ENCODE measurements at regions not wholly inside any gene's neighbourhood (a gene's known extent, or its start where the extent isn't known, plus 50 kb on each side); places are given as distances from the start of the nearest gene placed in this dataset.
"Not testable (repeated sequence)": the region's sequence is repeated elsewhere in the genome, so short reads cannot be mapped to it uniquely, and the experiment has no call there.

GRCh38 chr13:94851576-94851975, 139.2 kb upstream of the SOX21 start:
- Mint-ChIP-seq H3K27ac (ENCODE audit: unreplicated experiment) (no peak overlapping the region), H3K36me3 (ENCODE audit: low read depth, unreplicated experiment) (no peaks in the 10 kb centered on the region), H3K9me3 (ENCODE audit: unreplicated experiment) (no peaks in the 10 kb centered on the region), H3K27me3 (ENCODE audit: unreplicated experiment) (no peaks in the 10 kb centered on the region), H3K4me3 (ENCODE audit: unreplicated experiment) (no peak overlapping the region), H3K4me1 (ENCODE audit: unreplicated experiment) (no peaks in the 10 kb centered on the region)
- TF ChIP-seq, protein P1, sequence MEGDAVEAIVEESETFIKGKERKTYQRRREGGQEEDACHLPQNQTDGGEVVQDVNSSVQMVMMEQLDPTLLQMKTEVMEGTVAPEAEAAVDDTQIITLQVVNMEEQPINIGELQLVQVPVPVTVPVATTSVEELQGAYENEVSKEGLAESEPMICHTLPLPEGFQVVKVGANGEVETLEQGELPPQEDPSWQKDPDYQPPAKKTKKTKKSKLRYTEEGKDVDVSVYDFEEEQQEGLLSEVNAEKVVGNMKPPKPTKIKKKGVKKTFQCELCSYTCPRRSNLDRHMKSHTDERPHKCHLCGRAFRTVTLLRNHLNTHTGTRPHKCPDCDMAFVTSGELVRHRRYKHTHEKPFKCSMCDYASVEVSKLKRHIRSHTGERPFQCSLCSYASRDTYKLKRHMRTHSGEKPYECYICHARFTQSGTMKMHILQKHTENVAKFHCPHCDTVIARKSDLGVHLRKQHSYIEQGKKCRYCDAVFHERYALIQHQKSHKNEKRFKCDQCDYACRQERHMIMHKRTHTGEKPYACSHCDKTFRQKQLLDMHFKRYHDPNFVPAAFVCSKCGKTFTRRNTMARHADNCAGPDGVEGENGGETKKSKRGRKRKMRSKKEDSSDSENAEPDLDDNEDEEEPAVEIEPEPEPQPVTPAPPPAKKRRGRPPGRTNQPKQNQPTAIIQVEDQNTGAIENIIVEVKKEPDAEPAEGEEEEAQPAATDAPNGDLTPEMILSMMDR (IDR thresholded peaks at IDR 0.05; ENCODE audit: unreplicated experiment), result no peak
- no peak for DNase-seq (ENCODE audit: low spot score)

DNA sequence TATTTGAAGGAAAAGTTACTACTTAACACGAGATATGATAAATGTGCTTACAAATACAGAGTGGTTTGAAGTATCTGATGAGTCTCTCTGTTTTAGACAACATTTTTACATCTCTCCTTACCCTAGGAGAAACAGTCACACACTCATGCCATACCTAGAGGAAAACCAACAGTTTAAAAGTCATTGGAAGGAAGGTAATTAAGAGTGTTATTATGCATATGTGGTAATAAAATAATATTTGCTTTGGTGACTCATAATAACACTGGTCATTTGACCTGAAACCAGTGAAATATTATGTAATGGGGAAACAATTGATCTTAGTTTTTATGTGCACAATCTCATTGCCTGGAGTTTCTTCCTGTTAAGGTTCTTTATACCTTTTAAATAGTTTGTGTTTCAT, 136.9 kb upstream of the SOX21 start:
- no peaks in the 10 kb centered on the region for H3K9me3 Mint-ChIP-seq (ENCODE audit: unreplicated experiment)
- TF ChIP-seq, protein P1 (IDR thresholded peaks at IDR 0.05; ENCODE audit: unreplicated experiment), result no peak
- no peaks in the 10 kb centered on the region for H3K36me3 Mint-ChIP-seq (ENCODE audit: low read depth, unreplicated experiment)
- no peak overlapping the region for H3K27ac Mint-ChIP-seq (ENCODE audit: unreplicated experiment)
- H3K4me1 Mint-ChIP-seq (ENCODE audit: unreplicated experiment), result no peaks in the 10 kb centered on the region
- no peak overlapping the region for H3K4me3 Mint-ChIP-seq (ENCODE audit: unreplicated experiment)
- no peak for DNase-seq (ENCODE audit: low spot score)
- H3K27me3 Mint-ChIP-seq (ENCODE audit: unreplicated experiment), result peaks cover 2% of the 10 kb centered on the region

GRCh38 chr13:94842901-94843300, 130.6 kb upstream of the SOX21 start:
- DNase-seq (ENCODE audit: low spot score), result no peak
- peaks cover 2% of the 10 kb centered on the region for H3K27me3 Mint-ChIP-seq (ENCODE audit: unreplicated experiment)

DNA sequence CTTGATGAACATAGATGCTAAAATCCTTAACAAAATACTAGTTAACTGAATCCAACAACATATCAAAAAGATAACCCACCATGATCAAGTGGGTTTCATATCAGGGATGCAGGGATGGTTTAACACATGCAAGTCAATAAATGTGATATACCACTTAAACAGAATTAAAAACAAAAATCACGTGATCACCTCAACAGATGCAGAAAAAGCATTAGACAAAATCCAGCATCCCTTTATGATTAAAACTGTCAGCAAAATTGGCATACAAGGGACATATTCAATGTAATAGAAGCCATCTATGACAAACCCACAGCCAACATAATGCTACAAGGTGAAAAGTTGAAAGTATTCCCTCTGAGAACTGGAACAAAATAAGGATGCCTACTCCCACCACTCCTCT, 124.7 kb upstream of the SOX21 start:
- not testable (repeated sequence) for H3K36me3 Mint-ChIP-seq (ENCODE audit: low read depth, unreplicated experiment); H3K9me3 Mint-ChIP-seq (ENCODE audit: unreplicated experiment); H3K4me3 Mint-ChIP-seq (ENCODE audit: unreplicated experiment); H3K4me1 Mint-ChIP-seq (ENCODE audit: unreplicated experiment); H3K27me3 Mint-ChIP-seq (ENCODE audit: unreplicated experiment); DNase-seq (ENCODE audit: low spot score); H3K27ac Mint-ChIP-seq (ENCODE audit: unreplicated experiment)

More at GRCh38 chr13:94842901-94843300, 130.6 kb upstream of the SOX21 start:
- TF ChIP-seq, protein P1 (IDR thresholded peaks at IDR 0.05; ENCODE audit: unreplicated experiment), result no peak
- no peaks in the 10 kb centered on the region for H3K36me3 Mint-ChIP-seq (ENCODE audit: low read depth, unreplicated experiment)
- H3K27ac Mint-ChIP-seq (ENCODE audit: unreplicated experiment), result no peak overlapping the region
- no peak overlapping the region for H3K4me3 Mint-ChIP-seq (ENCODE audit: unreplicated experiment)
- peaks cover 2% of the 10 kb centered on the region for H3K4me1 Mint-ChIP-seq (ENCODE audit: unreplicated experiment)
- no peaks in the 10 kb centered on the region for H3K9me3 Mint-ChIP-seq (ENCODE audit: unreplicated experiment)

GRCh38 chr13:94829837-94830365, 117.6 kb upstream of the SOX21 start:
- H3K4me1 Mint-ChIP-seq (ENCODE audit: unreplicated experiment), result no peaks in the 10 kb centered on the region
- DNase-seq (ENCODE audit: low spot score), result no peak
- peaks cover 4% of the 10 kb centered on the region for H3K27me3 Mint-ChIP-seq (ENCODE audit: unreplicated experiment)
- H3K27ac Mint-ChIP-seq (ENCODE audit: unreplicated experiment), result no peak overlapping the region
- H3K36me3 Mint-ChIP-seq (ENCODE audit: low read depth, unreplicated experiment), result no peaks in the 10 kb centered on the region
- H3K9me3 Mint-ChIP-seq (ENCODE audit: unreplicated experiment), result no peaks in the 10 kb centered on the region
- no peak overlapping the region for H3K4me3 Mint-ChIP-seq (ENCODE audit: unreplicated experiment)
- TF ChIP-seq, protein P1 (IDR thresholded peaks at IDR 0.05; ENCODE audit: unreplicated experiment), result no peak

All from endothelial cell (in vitro differentiated cells).